ENCODE measurements at regions not wholly inside any gene's neighbourhood (a gene's known extent, or its start where the extent isn't known, plus 50 kb on each side); places are given as distances from the start of the nearest gene placed in this dataset.

DNA sequence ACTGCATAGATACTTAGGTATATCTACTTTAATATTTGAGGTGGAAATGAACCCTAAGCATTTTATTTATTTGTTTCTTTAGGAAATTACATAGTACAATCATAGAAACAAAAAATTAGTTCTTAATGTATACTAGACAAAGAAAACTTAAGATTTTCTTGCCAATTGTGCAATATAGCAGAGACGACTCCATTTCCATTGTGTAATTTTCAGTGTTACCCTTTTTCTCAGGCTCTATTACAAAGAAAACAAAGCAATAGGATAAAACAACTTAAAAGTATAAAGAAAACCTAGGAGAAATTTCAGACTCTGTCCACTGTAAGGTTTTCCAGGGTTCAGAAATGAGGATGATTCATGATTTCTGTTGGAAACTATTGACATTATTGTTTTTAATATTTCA is 89.0 kb upstream of the SERTAD2 start:
- TF ChIP-seq EZH2phosphoT487 (IDR thresholded peaks at IDR 0.05; ENCODE audit: insufficient read depth, low read depth), result no peak
- TF ChIP-seq EZH2 (IDR thresholded peaks at IDR 0.05; ENCODE audit: insufficient read depth, poor library complexity, severe bottlenecking), result no peak
